Ovary (tissue), 3 donors: ENCODE measurements at regions not wholly inside any gene's neighbourhood (a gene's known extent, or its start where the extent isn't known, plus 50 kb on each side); places are given as distances from the start of the nearest gene placed in this dataset.

ENCODE experiments used
- EP300 ChIP-seq: sonication (generic); formaldehyde crosslinking; IDR thresholded peaks from one replicate; pipeline ENCODE4 v1.6.1; 2017; ENCODE audit warnings: antibody characterized with exemption
- TF ChIP-seq, protein P1 (sequence below), 3 donors: fragments of 450-650 bp in 2 of 3; fragments of 200-600 bp in 1 of 3; IDR thresholded peaks; one replicate each; pipeline versions ENCODE4 v1.5.1 to v1.8.0; 2016 to 2022; ENCODE audit warnings: antibody characterized with exemption in 3 of 3, mild to moderate bottlenecking in 1 of 3
- donor health status: DM: no; HTN: no; CAD: no.

- TF ChIP-seq, protein P1, sequence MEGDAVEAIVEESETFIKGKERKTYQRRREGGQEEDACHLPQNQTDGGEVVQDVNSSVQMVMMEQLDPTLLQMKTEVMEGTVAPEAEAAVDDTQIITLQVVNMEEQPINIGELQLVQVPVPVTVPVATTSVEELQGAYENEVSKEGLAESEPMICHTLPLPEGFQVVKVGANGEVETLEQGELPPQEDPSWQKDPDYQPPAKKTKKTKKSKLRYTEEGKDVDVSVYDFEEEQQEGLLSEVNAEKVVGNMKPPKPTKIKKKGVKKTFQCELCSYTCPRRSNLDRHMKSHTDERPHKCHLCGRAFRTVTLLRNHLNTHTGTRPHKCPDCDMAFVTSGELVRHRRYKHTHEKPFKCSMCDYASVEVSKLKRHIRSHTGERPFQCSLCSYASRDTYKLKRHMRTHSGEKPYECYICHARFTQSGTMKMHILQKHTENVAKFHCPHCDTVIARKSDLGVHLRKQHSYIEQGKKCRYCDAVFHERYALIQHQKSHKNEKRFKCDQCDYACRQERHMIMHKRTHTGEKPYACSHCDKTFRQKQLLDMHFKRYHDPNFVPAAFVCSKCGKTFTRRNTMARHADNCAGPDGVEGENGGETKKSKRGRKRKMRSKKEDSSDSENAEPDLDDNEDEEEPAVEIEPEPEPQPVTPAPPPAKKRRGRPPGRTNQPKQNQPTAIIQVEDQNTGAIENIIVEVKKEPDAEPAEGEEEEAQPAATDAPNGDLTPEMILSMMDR (IDR thresholded peaks at IDR 0.05), result no peak
- TF ChIP-seq EP300, result no peak
These were observed 263.2 kb downstream of the ADAMTS20 start for GRCh38 chr12:43288671-43289425.
